ENCODE measurements at regions not wholly inside any gene's neighbourhood (a gene's known extent, or its start where the extent isn't known, plus 50 kb on each side); places are given as distances from the start of the nearest gene placed in this dataset.

GRCh38 chr3:22933051-22933840 lies 269.9 kb upstream of the UBE2E2 start:
- Histone ChIP-seq H3K27ac (ENCODE audit: extremely low read length, insufficient read depth, low read length) (no peak overlapping the region), H3K79me2 (ENCODE audit: insufficient read depth, low read length) (no peaks in the 10 kb centered on the region), H3K4me2 (ENCODE audit: low read depth, low read length) (no peak overlapping the region), H3K4me3 (replicated peaks in 1 of 3; ENCODE audit: insufficient read depth in 1 of 3, low read depth in 2 of 3, low read length in 3 of 3) (no peak overlapping the region), H3K9me3 (ENCODE audit: low read length) (no peaks in the 10 kb centered on the region), H3K36me3 (replicated peaks in 1 of 2; ENCODE audit: control insufficient read depth in 1 of 2, insufficient read depth in 2 of 2, low read length in 2 of 2) (no peaks in the 10 kb centered on the region), H3K9ac (ENCODE audit: insufficient read depth, low read depth, low read length) (no peak overlapping the region), H3K4me1 (ENCODE audit: insufficient read depth, low read length) (no peaks in the 10 kb centered on the region), H2AFZ (ENCODE audit: low read length) (no peak overlapping the region), H4K20me1 (ENCODE audit: insufficient read depth, low read length) (no peaks in the 10 kb centered on the region), H3K27me3 (ENCODE audit: control insufficient read depth in 1 of 2, insufficient read depth in 2 of 2, low read length in 2 of 2) (no peaks in the 10 kb centered on the region)
- FAIRE-seq (no peak), ATAC-seq (no peak), DNase-seq (ENCODE audit: low spot score) (no peak)
- WGBS (ENCODE audit: low lambda C conversion rate) = 6% methylated on average over 5 of the region's 5 CpGs
- no TSS peak for BruUV-seq (replicated peaks)
- intact Hi-C loops (cut with micrococcal nuclease; ENCODE audit: unreplicated experiment) (no loop called here), in situ Hi-C loops (cut with HindIII; ENCODE audit: extremely low pct_ligation_motif_present, low pct_unique_long_range_greater_than_20kb) (no loop called here)
- TF ChIP-seq ZNF335 (CRISPR knock-in tag; IDR thresholded peaks at IDR 0.05) (no peak), PHF21A (CRISPR knock-in tag; IDR thresholded peaks at IDR 0.05) (no peak), MEIS1 (CRISPR knock-in tag; IDR thresholded peaks at IDR 0.05; ENCODE audit: borderline replicate concordance) (no peak), SIX1 (CRISPR knock-in tag; IDR thresholded peaks at IDR 0.05; ENCODE audit: borderline replicate concordance) (no peak)
- TF ChIP-seq, protein P1, sequence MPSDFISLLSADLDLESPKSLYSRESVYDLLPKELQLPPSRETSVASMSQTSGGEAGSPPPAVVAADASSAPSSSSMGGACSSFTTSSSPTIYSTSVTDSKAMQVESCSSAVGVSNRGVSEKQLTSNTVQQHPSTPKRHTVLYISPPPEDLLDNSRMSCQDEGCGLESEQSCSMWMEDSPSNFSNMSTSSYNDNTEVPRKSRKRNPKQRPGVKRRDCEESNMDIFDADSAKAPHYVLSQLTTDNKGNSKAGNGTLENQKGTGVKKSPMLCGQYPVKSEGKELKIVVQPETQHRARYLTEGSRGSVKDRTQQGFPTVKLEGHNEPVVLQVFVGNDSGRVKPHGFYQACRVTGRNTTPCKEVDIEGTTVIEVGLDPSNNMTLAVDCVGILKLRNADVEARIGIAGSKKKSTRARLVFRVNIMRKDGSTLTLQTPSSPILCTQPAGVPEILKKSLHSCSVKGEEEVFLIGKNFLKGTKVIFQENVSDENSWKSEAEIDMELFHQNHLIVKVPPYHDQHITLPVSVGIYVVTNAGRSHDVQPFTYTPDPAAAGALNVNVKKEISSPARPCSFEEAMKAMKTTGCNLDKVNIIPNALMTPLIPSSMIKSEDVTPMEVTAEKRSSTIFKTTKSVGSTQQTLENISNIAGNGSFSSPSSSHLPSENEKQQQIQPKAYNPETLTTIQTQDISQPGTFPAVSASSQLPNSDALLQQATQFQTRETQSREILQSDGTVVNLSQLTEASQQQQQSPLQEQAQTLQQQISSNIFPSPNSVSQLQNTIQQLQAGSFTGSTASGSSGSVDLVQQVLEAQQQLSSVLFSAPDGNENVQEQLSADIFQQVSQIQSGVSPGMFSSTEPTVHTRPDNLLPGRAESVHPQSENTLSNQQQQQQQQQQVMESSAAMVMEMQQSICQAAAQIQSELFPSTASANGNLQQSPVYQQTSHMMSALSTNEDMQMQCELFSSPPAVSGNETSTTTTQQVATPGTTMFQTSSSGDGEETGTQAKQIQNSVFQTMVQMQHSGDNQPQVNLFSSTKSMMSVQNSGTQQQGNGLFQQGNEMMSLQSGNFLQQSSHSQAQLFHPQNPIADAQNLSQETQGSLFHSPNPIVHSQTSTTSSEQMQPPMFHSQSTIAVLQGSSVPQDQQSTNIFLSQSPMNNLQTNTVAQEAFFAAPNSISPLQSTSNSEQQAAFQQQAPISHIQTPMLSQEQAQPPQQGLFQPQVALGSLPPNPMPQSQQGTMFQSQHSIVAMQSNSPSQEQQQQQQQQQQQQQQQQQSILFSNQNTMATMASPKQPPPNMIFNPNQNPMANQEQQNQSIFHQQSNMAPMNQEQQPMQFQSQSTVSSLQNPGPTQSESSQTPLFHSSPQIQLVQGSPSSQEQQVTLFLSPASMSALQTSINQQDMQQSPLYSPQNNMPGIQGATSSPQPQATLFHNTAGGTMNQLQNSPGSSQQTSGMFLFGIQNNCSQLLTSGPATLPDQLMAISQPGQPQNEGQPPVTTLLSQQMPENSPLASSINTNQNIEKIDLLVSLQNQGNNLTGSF (CRISPR knock-in tag; IDR thresholded peaks at IDR 0.05) = no peak
- CTCF ChIA-PET (ENCODE audit: low intra/inter-chr PET ratio, low total read pairs) = no interaction called here
- POLR2A ChIA-PET = no interaction called here

Data from HepG2 (cell line).